Cardiac fibroblast (primary cell): ENCODE measurements at regions not wholly inside any gene's neighbourhood (a gene's known extent, or its start where the extent isn't known, plus 50 kb on each side); places are given as distances from the start of the nearest gene placed in this dataset.

ENCODE experiments used
- DNase-seq, 2 donors: peaks; one replicate each; pipeline versions ENCODE4 v3.0.0 to v3.0.0-alpha.2; 2010; ENCODE audit warnings: low read depth in 2 of 2
- H3K4me3 ChIP-seq, 2 donors: replicated peaks in 1 of 2; 1 replicate in 1 of 2; 2 replicates in 1 of 2; pipeline ENCODE4 v1.5.1; 2011; ENCODE audit warnings: low read depth in 2 of 2, low read length in 2 of 2, mild to moderate bottlenecking in 2 of 2, moderate library complexity in 1 of 2
- CTCF ChIP-seq: IDR thresholded peaks from one replicate; pipeline ENCODE4 v1.5.1; 2011; ENCODE audit warnings: low read depth, mild to moderate bottlenecking, low read length, inconsistent platforms

GRCh38 chr13:80664950-80665349 is 324.0 kb upstream of the SPRY2 start:
- no peak overlapping the region for H3K4me3 ChIP-seq
- no peak for TF ChIP-seq CTCF
- peak; percentile 34 to 47 for DNase-seq

DNA sequence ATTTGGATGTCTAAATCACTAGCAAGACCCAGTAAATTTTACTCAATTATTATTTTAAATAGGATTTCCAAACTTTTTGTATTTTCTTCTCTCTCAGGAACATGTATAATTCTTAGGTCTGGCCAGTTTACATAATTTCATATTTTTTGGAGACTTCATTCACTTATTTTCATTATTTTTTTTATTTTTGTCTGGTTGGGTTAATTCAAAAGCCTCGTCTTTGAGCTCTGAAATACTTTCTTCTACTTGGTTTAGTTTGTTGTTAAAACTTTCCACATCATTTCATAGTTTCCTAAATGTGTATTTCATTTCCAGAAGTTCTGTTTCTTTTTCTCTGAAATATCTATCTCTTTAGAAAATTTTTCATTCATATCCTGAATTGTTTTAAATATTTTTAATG is 322.9 kb upstream of the SPRY2 start:
- H3K4me3 ChIP-seq: no peak overlapping the region
- DNase-seq: no peak
- no peak for TF ChIP-seq CTCF

DNA sequence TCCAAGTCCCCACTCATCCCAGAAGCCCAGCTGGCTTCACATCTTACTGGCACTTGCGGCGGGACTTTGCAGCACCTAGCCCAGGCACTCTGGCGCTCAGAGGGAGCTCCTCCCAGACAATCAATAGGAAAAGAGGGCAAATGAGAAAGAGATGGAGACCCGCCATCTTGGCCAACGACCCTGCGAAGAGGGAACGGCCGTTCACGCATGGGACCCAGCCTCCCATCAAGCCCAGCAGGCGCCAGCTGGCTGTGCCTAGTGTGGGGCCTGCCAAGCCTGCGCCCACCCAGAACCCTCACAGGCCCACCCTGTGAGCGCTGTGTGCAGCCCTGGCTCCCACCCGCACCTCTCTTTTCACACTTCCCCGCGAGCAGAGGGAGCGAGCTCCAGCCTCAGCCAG is 317.8 kb upstream of the SPRY2 start:
- H3K4me3 ChIP-seq: no peak overlapping the region
- TF ChIP-seq CTCF: no peak
- DNase-seq: no peak

GRCh38 chr13:80656512-80656904 is 315.6 kb upstream of the SPRY2 start:
- no peak for DNase-seq
- no peak for TF ChIP-seq CTCF
- H3K4me3 ChIP-seq: no peak overlapping the region

GRCh38 chr13:80655778-80656511 is 315.0 kb upstream of the SPRY2 start:
- TF ChIP-seq CTCF: no peak
- DNase-seq: no peak
- no peak overlapping the region for H3K4me3 ChIP-seq

- H3K4me3 ChIP-seq: no peak overlapping the region
- no peak for DNase-seq
- TF ChIP-seq CTCF: no peak
These were observed 313.8 kb upstream of the SPRY2 start for GRCh38 chr13:80654638-80655249.

GRCh38 chr13:80649274-80649673 is 308.3 kb upstream of the SPRY2 start:
- no peak for TF ChIP-seq CTCF
- no peak for DNase-seq
- no peak overlapping the region for H3K4me3 ChIP-seq
